IPS DF 6.9 (cell line): ENCODE measurements at regions not wholly inside any gene's neighbourhood (a gene's known extent, or its start where the extent isn't known, plus 50 kb on each side); places are given as distances from the start of the nearest gene placed in this dataset.

Source experiments
- DNase-seq: peaks from one replicate; pipeline ENCODE4 v3.0.0-alpha.2; 2013; ENCODE audit warnings: low read depth, low spot score
- H3K27ac ChIP-seq: one replicate; pipeline ENCODE4 v1.5.1; 2013; ENCODE audit warnings: low read length, control low read depth
- H3K27me3 ChIP-seq: 2 replicates; pipeline ENCODE4 v1.6.1; 2013; ENCODE audit warnings: mild to moderate bottlenecking, low read length; ENCODE audit not compliant: control insufficient read depth, insufficient read depth
- H3K36me3 ChIP-seq: 2 replicates; pipeline ENCODE4 v1.6.1; 2013; ENCODE audit warnings: low read length; ENCODE audit not compliant: control insufficient read depth, insufficient read depth
- H3K4me1 ChIP-seq: 2 replicates; pipeline ENCODE4 v1.6.1; 2013; ENCODE audit warnings: low read length; ENCODE audit not compliant: control insufficient read depth, insufficient read depth
- H3K4me3 ChIP-seq: 2 replicates; pipeline ENCODE4 v1.5.1; 2013; ENCODE audit warnings: mild to moderate bottlenecking, low read length
- H3K9me3 ChIP-seq: 2 replicates; pipeline ENCODE4 v1.6.1; 2013; ENCODE audit warnings: low read length, inconsistent platforms; ENCODE audit not compliant: control insufficient read depth, insufficient read depth
- WGBS: extraction: QIAGEN DNeasy Blood & Tissue Kit; methylation state at CpG from one replicate; pipeline ENCODE4 v1.1.7; 2013; ENCODE audit warnings: mixed read lengths, missing lambda C conversion rate; ENCODE audit not compliant: insufficient read length, insufficient coverage; 5-methylcytosine and 5-hydroxymethylcytosine counted together

DNA sequence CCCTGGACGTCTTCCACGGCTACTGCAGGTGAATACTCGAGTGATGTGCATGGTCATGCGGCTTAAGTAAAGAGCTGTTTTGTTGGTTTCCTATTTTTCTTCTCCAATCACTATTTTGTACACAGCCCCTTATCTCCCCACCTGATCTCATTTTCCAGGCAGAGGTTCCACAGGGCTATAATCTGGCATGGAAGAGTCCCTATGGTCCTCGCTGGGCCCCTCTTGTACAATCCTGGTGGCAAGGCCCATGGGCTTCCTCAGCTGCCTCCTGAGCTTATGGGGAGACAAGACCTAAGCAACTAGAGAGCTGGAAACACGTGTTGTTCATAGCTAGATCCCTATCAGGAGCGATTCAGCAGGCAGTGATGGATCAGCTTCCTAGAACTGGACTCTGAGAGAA, 181.3 kb upstream of the ADO start:
- no peaks in the 10 kb centered on the region for H3K4me1 ChIP-seq
- H3K27ac ChIP-seq: no peak overlapping the region
- no peak for DNase-seq
- H3K9me3 ChIP-seq: no peaks in the 10 kb centered on the region
- H3K36me3 ChIP-seq: no peaks in the 10 kb centered on the region
- no peak overlapping the region for H3K4me3 ChIP-seq
- no CpG with 5 or more reads among the region's 7 CpGs for WGBS
- no peaks in the 10 kb centered on the region for H3K27me3 ChIP-seq

DNA sequence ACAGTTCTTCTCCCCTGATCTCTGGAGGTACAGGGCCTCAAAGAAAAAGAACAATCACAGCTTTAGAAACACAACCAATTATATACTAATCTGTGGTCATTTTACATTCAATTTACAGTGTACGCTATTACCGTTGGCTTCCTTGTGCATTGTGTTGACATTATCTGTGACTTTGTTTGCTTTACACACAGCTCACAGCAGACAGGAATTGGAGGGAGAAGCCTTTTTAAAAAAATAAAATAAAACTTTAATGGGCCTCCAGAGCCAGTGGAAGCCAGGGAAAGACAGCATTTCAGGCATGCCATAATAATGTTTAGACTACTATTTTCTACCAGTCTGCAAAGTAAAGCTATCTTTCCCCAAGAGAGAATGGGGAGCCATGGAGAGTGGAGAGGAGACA, 179.0 kb upstream of the ADO start:
- Histone ChIP-seq H3K27ac (no peak overlapping the region), H3K9me3 (no peaks in the 10 kb centered on the region), H3K4me3 (no peak overlapping the region), H3K4me1 (no peaks in the 10 kb centered on the region), H3K36me3 (no peaks in the 10 kb centered on the region), H3K27me3 (no peaks in the 10 kb centered on the region)
- no CpG with 5 or more reads among the region's 2 CpGs for WGBS
- DNase-seq: no peak

DNA sequence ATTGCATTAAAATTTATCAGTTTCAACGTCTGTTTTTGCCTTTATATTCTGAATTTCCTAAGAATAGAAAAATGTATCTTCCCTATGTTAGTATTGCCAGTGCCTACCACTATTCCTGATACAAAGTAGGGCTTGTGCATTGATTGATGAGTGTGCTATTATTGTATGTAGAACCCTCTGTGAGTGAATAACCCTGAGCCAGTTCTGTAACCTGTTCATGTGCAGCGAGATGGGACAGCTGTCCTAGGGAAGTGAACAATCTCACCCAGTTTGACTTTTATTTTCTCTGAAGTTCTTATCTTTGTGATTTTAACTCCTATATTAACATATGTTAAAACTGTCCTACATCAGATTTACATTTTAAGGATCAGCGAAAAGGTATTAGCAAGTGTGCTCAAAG, 178.4 kb upstream of the ADO start:
- H3K4me1 ChIP-seq: no peaks in the 10 kb centered on the region
- no peak overlapping the region for H3K4me3 ChIP-seq
- no peaks in the 10 kb centered on the region for H3K27me3 ChIP-seq
- no peak overlapping the region for H3K27ac ChIP-seq
- no CpG with 5 or more reads among the region's 3 CpGs for WGBS
- no peak for DNase-seq
- H3K9me3 ChIP-seq: no peaks in the 10 kb centered on the region
- H3K36me3 ChIP-seq: no peaks in the 10 kb centered on the region

DNA sequence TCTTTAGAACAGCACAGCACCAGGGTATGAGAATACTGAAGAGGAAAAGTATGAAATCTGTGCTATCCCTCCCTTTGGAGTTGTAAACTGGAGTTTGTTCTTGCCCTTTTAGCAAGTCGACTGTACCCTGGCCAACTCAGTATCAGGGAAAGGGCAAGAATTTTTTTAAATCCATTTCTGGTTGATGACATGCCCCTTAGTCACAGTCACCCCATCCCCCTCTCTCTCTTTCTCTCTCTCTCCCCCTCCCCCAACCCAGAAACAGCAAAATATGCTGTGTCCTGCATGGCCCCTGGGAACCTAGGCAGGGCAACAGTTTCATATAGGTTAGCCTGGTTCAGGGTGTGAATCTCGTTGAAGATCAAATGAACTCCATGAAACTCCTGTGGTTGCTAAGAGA, 177.7 kb upstream of the ADO start:
- no peak for DNase-seq
- WGBS: no CpG with 5 or more reads among the region's 2 CpGs
- no peak overlapping the region for H3K27ac ChIP-seq

DNA sequence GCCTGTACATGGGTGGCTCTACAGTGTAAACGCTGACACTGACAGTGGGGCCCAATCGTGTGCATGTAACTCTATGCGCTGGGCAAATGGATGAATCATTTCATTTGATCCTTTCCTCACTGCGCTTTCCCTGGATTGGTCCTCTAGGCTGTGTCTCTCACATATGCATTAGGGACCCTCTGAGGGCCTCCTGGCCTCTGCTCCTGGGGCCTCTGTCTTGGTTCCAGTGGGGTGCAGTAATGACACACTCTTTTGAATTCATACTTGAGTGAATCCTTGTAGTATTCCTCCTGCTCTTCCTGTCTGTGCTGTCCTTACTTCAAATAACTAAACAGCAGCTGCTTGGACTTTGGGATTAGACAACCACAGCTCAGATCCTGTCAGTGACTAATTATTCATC, 176.5 kb upstream of the ADO start:
- H3K36me3 ChIP-seq: no peaks in the 10 kb centered on the region
- H3K4me1 ChIP-seq: no peaks in the 10 kb centered on the region
- H3K4me3 ChIP-seq: no peak overlapping the region
- DNase-seq: no peak
- no peaks in the 10 kb centered on the region for H3K27me3 ChIP-seq
- H3K27ac ChIP-seq: no peak overlapping the region
- no peaks in the 10 kb centered on the region for H3K9me3 ChIP-seq
- WGBS: no CpG with 5 or more reads among the region's 4 CpGs

More for the DNA sequence above, 177.7 kb upstream of the ADO start:
- Histone ChIP-seq H3K4me3 (no peak overlapping the region), H3K36me3 (no peaks in the 10 kb centered on the region), H3K4me1 (no peaks in the 10 kb centered on the region), H3K27me3 (no peaks in the 10 kb centered on the region), H3K9me3 (no peaks in the 10 kb centered on the region)

DNA sequence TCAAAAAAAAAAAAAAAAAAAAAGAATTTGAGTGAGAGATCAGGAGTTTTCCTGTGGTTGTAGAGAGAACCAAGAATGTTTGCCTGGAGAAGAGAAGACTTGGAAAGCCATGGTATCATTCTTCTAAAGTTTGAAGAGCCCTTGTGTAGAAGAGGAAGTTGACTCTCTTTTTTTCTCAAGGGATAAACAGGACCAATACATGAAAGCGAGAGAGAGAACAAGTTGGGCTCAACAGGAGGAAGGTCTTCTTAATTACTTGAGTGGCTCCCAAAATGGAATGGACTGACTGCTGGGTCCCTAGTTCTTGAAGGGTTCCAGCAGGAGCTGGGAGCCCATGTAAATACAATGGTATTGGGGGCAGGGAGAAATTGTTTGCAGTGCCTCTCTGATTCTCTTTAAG, 173.3 kb upstream of the ADO start:
- Histone ChIP-seq H3K27me3 (no peaks in the 10 kb centered on the region), H3K4me1 (no peaks in the 10 kb centered on the region), H3K9me3 (no peaks in the 10 kb centered on the region), H3K4me3 (no peak overlapping the region), H3K36me3 (no peaks in the 10 kb centered on the region), H3K27ac (no peak overlapping the region)
- no CpG with 5 or more reads among the region's 1 CpG for WGBS
- no peak for DNase-seq

DNA sequence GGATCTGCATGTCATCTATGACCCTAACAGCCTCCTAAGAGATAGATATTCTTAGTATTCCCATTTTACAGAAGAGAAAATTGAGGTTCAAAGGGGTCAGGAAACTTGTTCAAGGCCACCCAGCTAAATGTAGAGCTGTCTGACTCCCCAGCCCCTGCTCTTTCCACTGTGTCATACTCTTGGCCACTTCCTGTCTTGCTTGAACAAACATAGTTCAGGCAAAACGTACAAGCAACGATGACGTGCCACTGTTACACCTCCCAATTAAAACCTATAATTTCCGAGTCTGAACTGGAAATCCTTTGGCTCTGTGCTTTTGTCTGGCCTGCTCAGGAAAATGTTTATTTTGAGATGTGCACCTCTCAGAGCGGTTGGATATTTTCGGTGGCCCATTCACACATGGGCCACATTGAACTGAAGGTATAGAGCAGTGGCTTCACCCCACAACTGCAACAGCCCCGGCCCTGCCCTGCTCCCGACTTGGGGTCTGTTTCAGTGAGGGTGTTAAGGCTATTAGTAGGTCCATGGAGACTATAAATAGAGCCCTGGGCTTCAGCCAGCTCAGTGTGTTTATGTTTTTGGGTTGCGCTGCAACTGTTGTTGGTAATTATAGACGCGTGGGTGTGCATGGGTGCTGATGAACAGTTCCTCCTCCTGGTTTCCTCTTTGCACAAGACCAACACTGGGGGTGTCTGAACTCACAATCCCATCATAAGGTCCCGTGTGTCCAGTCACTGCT, 172.3 kb upstream of the ADO start:
- Histone ChIP-seq H3K27ac (no peak overlapping the region), H3K9me3 (no peaks in the 10 kb centered on the region), H3K27me3 (no peaks in the 10 kb centered on the region), H3K4me3 (no peak overlapping the region), H3K4me1 (no peaks in the 10 kb centered on the region), H3K36me3 (no peaks in the 10 kb centered on the region)
- DNase-seq: no peak
- no CpG with 5 or more reads among the region's 12 CpGs for WGBS

DNA sequence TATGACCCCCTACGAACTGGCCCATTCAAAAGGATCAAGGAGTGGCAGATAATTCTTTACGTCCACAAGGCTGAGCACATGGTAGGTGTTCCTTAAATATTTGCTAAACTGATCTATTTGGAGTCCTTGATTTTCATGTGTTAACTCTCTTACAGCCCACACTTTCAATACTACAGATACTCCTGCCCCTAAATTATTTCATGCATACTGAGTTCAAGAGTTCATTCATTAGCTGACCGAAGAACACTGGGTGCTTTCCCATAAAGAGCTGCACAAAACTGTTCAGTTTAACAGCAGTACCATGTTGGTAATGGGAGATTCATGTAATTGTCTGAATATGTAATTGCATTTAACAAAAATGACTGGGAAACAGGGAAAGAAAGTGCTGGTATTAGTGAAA, 170.5 kb upstream of the ADO start:
- no peaks in the 10 kb centered on the region for H3K9me3 ChIP-seq
- no peak for DNase-seq
- WGBS: no CpG with 5 or more reads among the region's 3 CpGs
- H3K4me3 ChIP-seq: no peak overlapping the region
- H3K4me1 ChIP-seq: no peaks in the 10 kb centered on the region
- no peaks in the 10 kb centered on the region for H3K36me3 ChIP-seq
- H3K27me3 ChIP-seq: no peaks in the 10 kb centered on the region
- no peak overlapping the region for H3K27ac ChIP-seq

DNA sequence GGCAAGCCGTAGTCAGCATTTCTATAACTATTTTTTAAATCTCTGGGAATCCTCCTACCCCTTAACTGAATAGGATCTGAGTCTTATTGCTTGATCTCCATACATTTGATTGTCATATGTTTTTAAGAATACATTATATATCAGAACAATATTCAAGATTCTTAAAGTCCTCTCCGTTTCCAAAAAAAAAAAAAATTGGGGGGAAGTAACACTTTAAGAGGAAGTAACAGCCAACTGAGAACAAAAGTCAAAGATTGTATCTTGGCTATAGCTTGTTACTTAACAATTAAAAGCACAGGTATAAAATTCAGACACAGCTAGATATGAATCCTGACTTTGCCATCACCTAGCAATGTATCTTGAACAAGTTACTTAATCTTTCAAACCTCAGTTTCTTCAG, 169.9 kb upstream of the ADO start:
- DNase-seq: no peak
- Histone ChIP-seq H3K4me3 (no peak overlapping the region), H3K27ac (no peak overlapping the region), H3K4me1 (no peaks in the 10 kb centered on the region), H3K9me3 (no peaks in the 10 kb centered on the region), H3K36me3 (no peaks in the 10 kb centered on the region), H3K27me3 (no peaks in the 10 kb centered on the region)
- WGBS: no CpG with 5 or more reads among the region's 2 CpGs

DNA sequence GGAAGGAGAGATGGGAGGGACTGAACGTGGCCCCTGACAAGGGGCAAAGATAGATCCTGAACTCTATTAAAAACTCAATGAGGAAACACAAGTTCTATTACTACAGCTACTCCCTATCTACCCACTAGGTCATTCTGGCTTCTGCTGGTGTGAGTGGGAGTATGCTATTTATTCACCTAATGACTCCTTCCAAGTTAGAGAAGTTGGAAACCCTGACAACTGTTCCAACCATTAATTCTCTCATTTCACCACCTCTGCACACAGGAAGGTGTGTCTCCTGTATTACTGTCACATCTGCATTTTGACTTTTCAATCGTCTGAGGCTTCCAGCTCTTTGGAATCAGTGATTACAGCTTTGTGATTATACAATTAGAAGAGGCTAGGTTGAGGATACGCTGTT, 169.4 kb upstream of the ADO start:
- Histone ChIP-seq H3K4me1 (no peaks in the 10 kb centered on the region), H3K36me3 (no peaks in the 10 kb centered on the region), H3K27ac (no peak overlapping the region), H3K9me3 (no peaks in the 10 kb centered on the region), H3K27me3 (no peaks in the 10 kb centered on the region), H3K4me3 (no peak overlapping the region)
- no peak for DNase-seq
- no CpG with 5 or more reads among the region's 3 CpGs for WGBS

DNA sequence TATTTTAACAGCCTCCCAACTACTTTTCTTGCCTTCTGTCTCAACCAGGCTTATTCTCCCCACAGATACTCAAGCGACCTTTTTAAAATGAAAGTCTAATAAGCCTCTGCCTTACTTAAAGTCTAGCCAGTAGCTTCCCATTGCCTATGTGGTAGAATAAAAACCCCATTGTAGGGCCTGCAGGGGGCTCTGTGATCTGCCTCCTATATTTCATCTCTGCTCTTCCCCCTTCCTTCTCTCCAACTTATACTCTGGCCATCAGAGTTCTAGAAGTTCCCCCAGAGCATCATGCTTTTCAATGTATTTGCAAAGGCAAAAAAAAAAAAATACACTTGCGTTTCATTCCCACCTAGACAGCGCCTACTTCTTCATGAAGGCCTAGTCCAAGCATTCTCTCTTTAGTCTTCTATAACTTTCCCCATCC, 167.7 kb upstream of the ADO start:
- no peak overlapping the region for H3K4me3 ChIP-seq
- H3K9me3 ChIP-seq: no peaks in the 10 kb centered on the region
- WGBS: no CpG with 5 or more reads among the region's 3 CpGs
- no peaks in the 10 kb centered on the region for H3K36me3 ChIP-seq
- no peak overlapping the region for H3K27ac ChIP-seq
- no peaks in the 10 kb centered on the region for H3K4me1 ChIP-seq
- no peak for DNase-seq
- no peaks in the 10 kb centered on the region for H3K27me3 ChIP-seq
